Right lobe of liver (tissue), 4 donors: ENCODE measurements at regions not wholly inside any gene's neighbourhood (a gene's known extent, or its start where the extent isn't known, plus 50 kb on each side); places are given as distances from the start of the nearest gene placed in this dataset.

Experiments used
- CTCF ChIP-seq, 4 donors: fragments of 200-600 bp in 3 of 4; fragments of 450-650 bp in 1 of 4; IDR thresholded peaks; one replicate each; pipeline versions ENCODE4 v1.5.1 to v1.8.0; 2016 to 2022; ENCODE audit warnings: antibody characterized with exemption in 4 of 4, mild to moderate bottlenecking in 2 of 4
- POLR2A ChIP-seq: fragments of 450-650 bp; IDR thresholded peaks from one replicate; pipeline ENCODE4 v1.6.1; 2017; ENCODE audit warnings: antibody characterized with exemption, mild to moderate bottlenecking
- donor health status: DM: no; HTN: no; CAD: no.
- donor health status: DM: no; HTN: no; CAD: no.
- donor health status: DM: no; HTN: yes; CAD: no.

- no peak for TF ChIP-seq CTCF (IDR thresholded peaks at IDR 0.05)
- TF ChIP-seq POLR2A: no peak
These were observed 126.0 kb upstream of the KLF7 start for GRCh38 chr2:207291625-207292252.
